Testis (tissue), 2 donors: ENCODE measurements at regions not wholly inside any gene's neighbourhood (a gene's known extent, or its start where the extent isn't known, plus 50 kb on each side); places are given as distances from the start of the nearest gene placed in this dataset.
"Not testable (repeated sequence)": the region's sequence is repeated elsewhere in the genome, so short reads cannot be mapped to it uniquely, and the experiment has no call there.

Source experiments
- DNase-seq: peaks from one replicate; pipeline ENCODE4 v3.0.0-alpha.2; 2019
- H3K27ac ChIP-seq, 2 donors: fragments of 200-600 bp; sonication (generic); one replicate each; pipeline ENCODE4 v1.5.1; 2019
- H3K27me3 ChIP-seq: fragments of 200-600 bp; sonication (generic); one replicate; pipeline ENCODE4 v1.5.1; 2019
- H3K36me3 ChIP-seq: fragments of 200-600 bp; sonication (generic); one replicate; pipeline ENCODE4 v1.5.1; 2017; ENCODE audit warnings: low read depth; ENCODE audit errors: missing control alignments
- H3K4me1 ChIP-seq: fragments of 200-600 bp; sonication (generic); one replicate; pipeline ENCODE4 v1.5.1; 2019
- H3K4me3 ChIP-seq, 2 donors: fragments of 200-600 bp; sonication (generic); one replicate each; pipeline ENCODE4 v1.5.1; 2017 to 2019
- H3K9me3 ChIP-seq: fragments of 200-600 bp; sonication (generic); one replicate; pipeline ENCODE4 v1.5.1; 2017
- POLR2A ChIP-seq: fragments of 450-650 bp; IDR thresholded peaks from one replicate; pipeline ENCODE4 v1.6.1; 2017; ENCODE audit warnings: antibody characterized with exemption, mild to moderate bottlenecking, moderate library complexity
- WGBS, 2 donors: methylation state at CpG; one replicate each; pipeline ENCODE4 v1.1.5; 2018; 5-methylcytosine and 5-hydroxymethylcytosine counted together
- intact Hi-C: fragments of 100-400 bp; cut with DNase I; formaldehyde crosslinking; loops from one replicate; pipeline ENCODE4 v1.15.1; 2023; ENCODE audit warnings: low total_unique reads
- TF ChIP-seq, protein P1 (sequence below), 3 experiments: fragments of 450-650 bp in 2 of 3; fragments of 200-600 bp in 1 of 3; sonication (generic) in 1 of 3; IDR thresholded peaks; one replicate each; pipeline ENCODE4 v1.5.1; 2016 to 2019; ENCODE audit warnings: antibody characterized with exemption in 3 of 3, mild to moderate bottlenecking in 2 of 3, moderate library complexity in 1 of 3

DNA sequence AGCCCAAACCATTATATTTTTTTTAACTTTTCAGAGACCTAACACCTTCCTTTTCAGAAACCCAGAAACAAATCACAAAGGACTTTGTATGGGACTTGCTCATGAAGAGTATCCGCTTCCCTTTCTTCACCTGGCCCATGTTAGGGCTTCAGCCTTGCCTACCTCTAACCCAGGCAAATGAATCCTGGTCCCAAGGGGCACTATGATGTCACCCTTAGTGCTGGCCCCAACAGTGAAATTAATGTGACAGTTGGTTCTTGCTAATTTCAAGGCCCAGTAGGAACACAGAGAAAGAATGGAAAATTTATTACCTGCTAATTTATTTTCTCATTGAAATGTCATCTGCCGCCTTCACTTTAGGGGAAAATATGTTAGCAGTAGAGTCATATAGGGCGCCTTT, 179.8 kb upstream of the NRXN3 start:
- 91 to 96% methylated on average over 3 of the region's 3 CpGs for WGBS, 2 donors
- intact Hi-C loops: no loop called here
- no peak overlapping the region for H3K4me3 ChIP-seq
- no peaks in the 10 kb centered on the region for H3K4me1 ChIP-seq
- H3K9me3 ChIP-seq: no peaks in the 10 kb centered on the region
- TF ChIP-seq, protein P1, sequence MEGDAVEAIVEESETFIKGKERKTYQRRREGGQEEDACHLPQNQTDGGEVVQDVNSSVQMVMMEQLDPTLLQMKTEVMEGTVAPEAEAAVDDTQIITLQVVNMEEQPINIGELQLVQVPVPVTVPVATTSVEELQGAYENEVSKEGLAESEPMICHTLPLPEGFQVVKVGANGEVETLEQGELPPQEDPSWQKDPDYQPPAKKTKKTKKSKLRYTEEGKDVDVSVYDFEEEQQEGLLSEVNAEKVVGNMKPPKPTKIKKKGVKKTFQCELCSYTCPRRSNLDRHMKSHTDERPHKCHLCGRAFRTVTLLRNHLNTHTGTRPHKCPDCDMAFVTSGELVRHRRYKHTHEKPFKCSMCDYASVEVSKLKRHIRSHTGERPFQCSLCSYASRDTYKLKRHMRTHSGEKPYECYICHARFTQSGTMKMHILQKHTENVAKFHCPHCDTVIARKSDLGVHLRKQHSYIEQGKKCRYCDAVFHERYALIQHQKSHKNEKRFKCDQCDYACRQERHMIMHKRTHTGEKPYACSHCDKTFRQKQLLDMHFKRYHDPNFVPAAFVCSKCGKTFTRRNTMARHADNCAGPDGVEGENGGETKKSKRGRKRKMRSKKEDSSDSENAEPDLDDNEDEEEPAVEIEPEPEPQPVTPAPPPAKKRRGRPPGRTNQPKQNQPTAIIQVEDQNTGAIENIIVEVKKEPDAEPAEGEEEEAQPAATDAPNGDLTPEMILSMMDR (IDR thresholded peaks at IDR 0.05): no peak
- TF ChIP-seq POLR2A: no peak
- H3K27me3 ChIP-seq: no peaks in the 10 kb centered on the region
- DNase-seq: no peak
- H3K27ac ChIP-seq: no peak overlapping the region
- no peaks in the 10 kb centered on the region for H3K36me3 ChIP-seq

DNA sequence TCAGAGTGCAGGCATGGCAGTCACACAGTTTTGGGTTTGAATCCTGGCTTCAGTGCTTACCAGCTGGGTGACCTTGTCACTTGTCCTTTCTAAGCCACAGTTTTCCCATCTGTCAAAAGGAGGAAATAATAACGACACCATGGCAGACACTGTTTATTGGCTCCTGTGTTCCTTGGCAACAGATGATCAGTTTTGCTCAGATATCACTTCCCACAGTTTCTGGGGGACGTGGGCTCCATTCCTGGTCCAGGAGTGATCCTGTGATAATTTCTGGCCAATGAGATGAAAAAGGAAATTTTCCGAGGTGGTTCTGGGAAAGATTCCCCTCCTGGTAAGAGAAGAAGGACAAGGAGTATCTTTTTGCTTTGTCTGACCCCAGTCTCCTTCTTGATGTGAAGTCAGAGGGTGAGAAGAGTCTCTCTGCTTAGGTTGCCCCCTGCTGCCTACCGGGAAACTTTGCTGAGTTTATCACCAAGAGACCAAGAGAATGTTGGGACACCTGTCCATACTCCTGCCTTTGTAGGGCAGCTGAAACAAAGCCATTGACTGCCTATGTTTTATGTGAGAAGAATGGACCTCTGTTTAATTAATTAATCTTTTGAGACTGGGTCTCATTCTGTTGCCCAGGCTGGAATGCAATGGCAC, 178.9 kb upstream of the NRXN3 start:
- Histone ChIP-seq H3K27ac (no peak overlapping the region), H3K4me1 (no peaks in the 10 kb centered on the region), H3K9me3 (no peaks in the 10 kb centered on the region), H3K27me3 (no peaks in the 10 kb centered on the region), H3K4me3 (no peak overlapping the region), H3K36me3 (no peaks in the 10 kb centered on the region)
- no peak for TF ChIP-seq POLR2A
- TF ChIP-seq, protein P1 (IDR thresholded peaks at IDR 0.05): no peak
- 70 to 78% methylated on average over 4 of the region's 4 CpGs for WGBS, 2 donors
- no peak for DNase-seq
- intact Hi-C loops: no loop called here

DNA sequence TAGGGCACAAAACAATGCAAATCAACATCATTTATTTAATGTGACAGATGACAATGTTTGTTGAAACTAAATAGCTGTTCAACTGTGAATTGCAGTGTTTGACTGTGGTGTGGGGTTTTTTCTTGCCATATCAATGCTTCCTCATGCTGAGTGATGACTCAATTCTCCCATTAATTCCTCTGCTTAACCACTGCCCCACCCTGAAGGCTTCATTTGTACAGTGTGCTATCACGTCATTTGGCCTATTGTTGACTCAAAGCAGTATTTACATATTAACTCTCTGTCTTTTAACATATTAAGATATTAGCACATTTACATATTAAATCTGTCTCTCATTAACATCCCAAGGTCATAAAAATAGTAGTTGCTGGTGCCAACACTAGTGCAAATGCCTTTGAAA, 164.8 kb upstream of the NRXN3 start:
- H3K4me3 ChIP-seq: no peak overlapping the region
- intact Hi-C loops: no loop called here
- DNase-seq: no peak
- no peaks in the 10 kb centered on the region for H3K9me3 ChIP-seq
- H3K27me3 ChIP-seq: no peaks in the 10 kb centered on the region
- H3K36me3 ChIP-seq: no peaks in the 10 kb centered on the region
- TF ChIP-seq, protein P1 (IDR thresholded peaks at IDR 0.05): no peak
- no peak for TF ChIP-seq POLR2A
- no peak overlapping the region for H3K27ac ChIP-seq
- no peaks in the 10 kb centered on the region for H3K4me1 ChIP-seq
- WGBS, 2 donors: 80 to 83% methylated on average over 1 of the region's 1 CpG

DNA sequence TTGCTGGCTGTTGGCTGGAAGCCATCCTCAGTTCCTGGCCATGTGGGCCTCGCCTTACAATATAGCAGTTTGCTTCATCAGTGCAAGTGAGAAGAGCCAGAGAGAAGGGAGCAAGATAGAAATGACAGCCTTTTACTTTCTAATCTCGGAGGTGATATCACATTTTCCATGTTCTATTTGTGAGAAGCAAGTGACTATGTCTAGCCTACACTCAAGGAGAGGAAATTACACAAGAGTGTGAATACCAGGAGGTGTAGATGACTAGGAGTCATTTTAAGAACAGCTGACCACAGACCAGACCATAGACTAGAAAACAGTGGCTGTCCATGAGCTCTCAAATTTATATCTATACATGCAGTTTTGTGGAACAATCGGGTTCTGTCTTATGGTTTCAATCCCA, 163.0 kb upstream of the NRXN3 start:
- DNase-seq: no peak
- 72 to 79% methylated on average over 3 of the region's 3 CpGs for WGBS, 2 donors
- Histone ChIP-seq H3K4me3 (no peak overlapping the region), H3K4me1 (no peaks in the 10 kb centered on the region), H3K9me3 (no peaks in the 10 kb centered on the region), H3K27me3 (no peaks in the 10 kb centered on the region), H3K36me3 (no peaks in the 10 kb centered on the region), H3K27ac (no peak overlapping the region)
- intact Hi-C loops: no loop called here
- no peak for TF ChIP-seq POLR2A
- TF ChIP-seq, protein P1 (IDR thresholded peaks at IDR 0.05): no peak

DNA sequence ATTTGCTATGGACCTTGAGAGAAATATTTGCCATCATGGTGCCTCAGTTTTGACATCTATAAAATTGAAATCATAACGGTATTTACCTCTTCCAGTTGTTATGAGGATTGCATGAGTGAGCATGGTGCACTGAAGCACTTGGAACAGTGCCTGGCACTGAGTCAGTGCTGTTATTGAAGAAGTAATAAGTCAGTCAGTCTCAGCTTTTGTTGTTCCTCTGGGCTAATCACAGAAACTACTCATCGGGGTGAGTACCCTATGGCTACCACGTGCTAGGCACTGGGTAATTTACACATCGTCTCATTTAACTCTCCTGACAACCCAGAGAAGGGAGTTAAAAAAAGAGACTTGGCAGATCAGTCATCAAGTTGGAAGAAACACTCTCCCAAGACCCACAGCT, 159.5 kb upstream of the NRXN3 start:
- intact Hi-C loops: no loop called here
- TF ChIP-seq, protein P1 (IDR thresholded peaks at IDR 0.05): no peak
- no peak for TF ChIP-seq POLR2A
- H3K36me3 ChIP-seq: no peaks in the 10 kb centered on the region
- no peak for DNase-seq
- no peaks in the 10 kb centered on the region for H3K4me1 ChIP-seq
- no peaks in the 10 kb centered on the region for H3K27me3 ChIP-seq
- 63 to 69% methylated on average over 4 of the region's 4 CpGs for WGBS, 2 donors
- no peaks in the 10 kb centered on the region for H3K9me3 ChIP-seq
- no peak overlapping the region for H3K4me3 ChIP-seq
- H3K27ac ChIP-seq: no peak overlapping the region

DNA sequence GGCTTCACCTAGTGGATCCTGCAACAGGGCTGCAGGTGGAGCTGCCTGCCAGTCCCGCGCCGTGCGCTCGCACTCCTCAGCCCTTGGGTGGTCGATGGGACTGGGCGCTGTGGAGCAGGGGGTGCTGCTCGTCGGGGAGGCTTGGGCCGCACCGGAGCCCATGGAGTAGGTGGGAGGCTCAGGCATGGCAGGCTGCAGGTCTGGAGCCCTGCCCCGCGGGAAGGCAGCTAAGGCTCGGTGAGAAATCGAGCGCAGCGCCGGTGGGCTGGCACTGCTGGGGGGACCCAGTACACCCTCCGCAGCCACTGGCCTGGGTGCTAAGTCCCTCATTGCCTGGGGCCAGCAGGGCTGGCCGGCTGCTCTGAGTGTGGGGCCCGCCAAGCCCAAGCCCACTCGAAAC, 156.3 kb upstream of the NRXN3 start:
- H3K27me3 ChIP-seq, DNase-seq, H3K27ac ChIP-seq, intact Hi-C loops, H3K9me3 ChIP-seq, H3K36me3 ChIP-seq, H3K4me1 ChIP-seq: not testable (repeated sequence)
- peak overlapping the region in 1 of 2 donors; percentile 44 for H3K4me3 ChIP-seq
- 53 to 80% methylated on average over 6 to 15 of the region's 22 CpGs for WGBS, 2 donors
